Stimulated activated CD4-positive, alpha-beta T cell treated with anti-CD3 and anti-CD28 coated beads, Interleukin-2, amount 100 ng/mL, for 48 hours (primary cell): ENCODE measurements at regions not wholly inside any gene's neighbourhood (a gene's known extent, or its start where the extent isn't known, plus 50 kb on each side); places are given as distances from the start of the nearest gene placed in this dataset.
"Not testable (repeated sequence)": the region's sequence is repeated elsewhere in the genome, so short reads cannot be mapped to it uniquely, and the experiment has no call there.

Experiments
- DNase-seq, 2 donors: peaks; one replicate each; pipeline ENCODE4 v3.0.0-alpha.2; 2020

- DNase-seq, result no peak
Measured at GRCh38 chr10:83372646-83373045, 766.7 kb upstream of the GHITM start.

GRCh38 chr10:83373671-83374070, 765.6 kb upstream of the GHITM start:
- no peak for DNase-seq

- no peak for DNase-seq
Measured at GRCh38 chr10:83374741-83375140, 764.6 kb upstream of the GHITM start.

GRCh38 chr10:83375274-83375673, 764.0 kb upstream of the GHITM start:
- no peak for DNase-seq

GRCh38 chr10:83397806-83398205, 741.5 kb upstream of the GHITM start:
- no peak for DNase-seq

- DNase-seq, result no peak
Measured at GRCh38 chr10:83410570-83410969, 728.7 kb upstream of the GHITM start.

GRCh38 chr10:83425306-83425705, 714.0 kb upstream of the GHITM start:
- no peak for DNase-seq

- no peak for DNase-seq
Measured at GRCh38 chr10:83427101-83427500, 712.2 kb upstream of the GHITM start.

GRCh38 chr10:83432261-83433045, 706.9 kb upstream of the GHITM start:
- no peak for DNase-seq

GRCh38 chr10:83433705-83434104, 705.6 kb upstream of the GHITM start:
- no peak for DNase-seq

- DNase-seq, result no peak
Measured at GRCh38 chr10:83448013-83448412, 691.3 kb upstream of the GHITM start.

GRCh38 chr10:83458611-83459010, 680.7 kb upstream of the GHITM start:
- DNase-seq, result no peak

- no peak for DNase-seq
Measured at GRCh38 chr10:83459124-83459523, 680.2 kb upstream of the GHITM start.

- no peak for DNase-seq
Measured at GRCh38 chr10:83469728-83470331, 669.5 kb upstream of the GHITM start.

- no peak for DNase-seq
Measured at GRCh38 chr10:83476211-83476610, 663.1 kb upstream of the GHITM start.

GRCh38 chr10:83489161-83489560, 650.1 kb upstream of the GHITM start:
- DNase-seq, result no peak

GRCh38 chr10:83492004-83492403, 647.3 kb upstream of the GHITM start:
- DNase-seq, result no peak

- DNase-seq, result no peak
Measured at GRCh38 chr10:83512681-83513080, 626.6 kb upstream of the GHITM start.

- no peak for DNase-seq
Measured at GRCh38 chr10:83515001-83515400, 624.3 kb upstream of the GHITM start.

GRCh38 chr10:83516788-83517187, 622.5 kb upstream of the GHITM start:
- no peak for DNase-seq

GRCh38 chr10:83517456-83517855, 621.9 kb upstream of the GHITM start:
- DNase-seq, result no peak

GRCh38 chr10:83518779-83519178, 620.5 kb upstream of the GHITM start:
- DNase-seq, result no peak

- not testable (repeated sequence) for DNase-seq
Measured at GRCh38 chr10:83520386-83520785, 618.9 kb upstream of the GHITM start.

- no peak for DNase-seq
Measured at GRCh38 chr10:83522456-83522855, 616.9 kb upstream of the GHITM start.

- no peak for DNase-seq
Measured at GRCh38 chr10:83522881-83523386, 616.4 kb upstream of the GHITM start.
